SU-DHL-6 (cell line): ENCODE measurements at regions not wholly inside any gene's neighbourhood (a gene's known extent, or its start where the extent isn't known, plus 50 kb on each side); places are given as distances from the start of the nearest gene placed in this dataset.

Experiments
- EZH2phosphoT487 ChIP-seq: fragments of 200-600 bp; sonication (generic), shearing (Covaris generic); conservative IDR thresholded peaks from 2 replicates; pipeline ENCODE4 v1.6.1; 2018; ENCODE audit warnings: mild to moderate bottlenecking, antibody characterized with exemption, low read length, moderate library complexity, mixed read lengths
- TF ChIP-seq, protein P1 (sequence below): fragments of 200-600 bp; sonication (generic); IDR thresholded peaks from one replicate; pipeline ENCODE4 v1.5.1; 2017; ENCODE audit warnings: antibody characterized with exemption, mild to moderate bottlenecking, low read length, moderate library complexity; ENCODE audit not compliant: insufficient read depth, poor library complexity, severe bottlenecking

DNA sequence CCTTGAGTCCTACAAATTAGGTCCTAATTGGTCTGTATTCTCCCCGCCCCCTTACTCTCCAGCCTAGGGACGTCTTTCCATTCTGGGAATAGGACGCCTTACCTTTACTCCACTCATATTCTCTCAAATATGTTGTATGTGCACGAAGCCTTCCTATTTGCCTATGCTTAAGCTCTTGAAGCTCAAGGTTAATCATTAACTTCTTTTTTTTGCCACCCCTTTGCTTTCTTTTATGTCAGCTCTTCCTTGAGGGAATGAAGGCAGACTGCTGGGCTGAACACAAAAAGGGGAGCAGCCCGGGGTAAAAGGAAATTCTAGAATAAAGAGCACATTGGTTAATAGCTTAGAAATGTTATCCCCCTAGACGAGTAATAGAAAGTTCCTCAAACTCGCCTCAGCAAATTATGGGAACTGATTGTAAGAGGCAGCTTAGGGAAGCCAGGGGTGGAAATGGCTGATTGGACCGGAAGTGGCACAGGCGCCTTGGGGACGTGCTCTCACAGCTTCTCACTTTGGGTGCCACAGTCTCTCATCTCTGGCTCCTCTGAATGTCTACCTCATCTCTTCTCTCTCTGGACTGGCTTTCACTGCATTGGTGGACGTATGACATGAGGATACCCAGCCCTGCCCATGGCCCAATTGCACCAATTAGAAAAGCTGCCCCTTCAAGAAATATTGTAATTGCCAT is 122.3 kb upstream of the IL12B start:
- TF ChIP-seq, protein P1, sequence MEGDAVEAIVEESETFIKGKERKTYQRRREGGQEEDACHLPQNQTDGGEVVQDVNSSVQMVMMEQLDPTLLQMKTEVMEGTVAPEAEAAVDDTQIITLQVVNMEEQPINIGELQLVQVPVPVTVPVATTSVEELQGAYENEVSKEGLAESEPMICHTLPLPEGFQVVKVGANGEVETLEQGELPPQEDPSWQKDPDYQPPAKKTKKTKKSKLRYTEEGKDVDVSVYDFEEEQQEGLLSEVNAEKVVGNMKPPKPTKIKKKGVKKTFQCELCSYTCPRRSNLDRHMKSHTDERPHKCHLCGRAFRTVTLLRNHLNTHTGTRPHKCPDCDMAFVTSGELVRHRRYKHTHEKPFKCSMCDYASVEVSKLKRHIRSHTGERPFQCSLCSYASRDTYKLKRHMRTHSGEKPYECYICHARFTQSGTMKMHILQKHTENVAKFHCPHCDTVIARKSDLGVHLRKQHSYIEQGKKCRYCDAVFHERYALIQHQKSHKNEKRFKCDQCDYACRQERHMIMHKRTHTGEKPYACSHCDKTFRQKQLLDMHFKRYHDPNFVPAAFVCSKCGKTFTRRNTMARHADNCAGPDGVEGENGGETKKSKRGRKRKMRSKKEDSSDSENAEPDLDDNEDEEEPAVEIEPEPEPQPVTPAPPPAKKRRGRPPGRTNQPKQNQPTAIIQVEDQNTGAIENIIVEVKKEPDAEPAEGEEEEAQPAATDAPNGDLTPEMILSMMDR: no peak
- TF ChIP-seq EZH2phosphoT487: no peak
